Loucy (cell line): ENCODE measurements at regions not wholly inside any gene's neighbourhood (a gene's known extent, or its start where the extent isn't known, plus 50 kb on each side); places are given as distances from the start of the nearest gene placed in this dataset.

Source experiments
- EZH2phosphoT487 ChIP-seq: fragments of 200-600 bp; IDR thresholded peaks from 2 replicates; pipeline ENCODE4 v1.6.1; 2018; ENCODE audit warnings: antibody characterized with exemption, mild to moderate bottlenecking, moderate library complexity, borderline replicate concordance
- TF ChIP-seq, protein P1 (sequence below): fragments of 200-600 bp; sonication (generic); conservative IDR thresholded peaks from 2 replicates; pipeline ENCODE4 v1.5.1; 2014; ENCODE audit warnings: mild to moderate bottlenecking, antibody characterized with exemption, low read length

GRCh38 chr5:5560016-5560415 is 137.5 kb downstream of the ICE1 start:
- TF ChIP-seq, protein P1, sequence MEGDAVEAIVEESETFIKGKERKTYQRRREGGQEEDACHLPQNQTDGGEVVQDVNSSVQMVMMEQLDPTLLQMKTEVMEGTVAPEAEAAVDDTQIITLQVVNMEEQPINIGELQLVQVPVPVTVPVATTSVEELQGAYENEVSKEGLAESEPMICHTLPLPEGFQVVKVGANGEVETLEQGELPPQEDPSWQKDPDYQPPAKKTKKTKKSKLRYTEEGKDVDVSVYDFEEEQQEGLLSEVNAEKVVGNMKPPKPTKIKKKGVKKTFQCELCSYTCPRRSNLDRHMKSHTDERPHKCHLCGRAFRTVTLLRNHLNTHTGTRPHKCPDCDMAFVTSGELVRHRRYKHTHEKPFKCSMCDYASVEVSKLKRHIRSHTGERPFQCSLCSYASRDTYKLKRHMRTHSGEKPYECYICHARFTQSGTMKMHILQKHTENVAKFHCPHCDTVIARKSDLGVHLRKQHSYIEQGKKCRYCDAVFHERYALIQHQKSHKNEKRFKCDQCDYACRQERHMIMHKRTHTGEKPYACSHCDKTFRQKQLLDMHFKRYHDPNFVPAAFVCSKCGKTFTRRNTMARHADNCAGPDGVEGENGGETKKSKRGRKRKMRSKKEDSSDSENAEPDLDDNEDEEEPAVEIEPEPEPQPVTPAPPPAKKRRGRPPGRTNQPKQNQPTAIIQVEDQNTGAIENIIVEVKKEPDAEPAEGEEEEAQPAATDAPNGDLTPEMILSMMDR, result no peak
- TF ChIP-seq EZH2phosphoT487, result no peak
